OCI-LY1 (cell line): ENCODE measurements at regions not wholly inside any gene's neighbourhood (a gene's known extent, or its start where the extent isn't known, plus 50 kb on each side); places are given as distances from the start of the nearest gene placed in this dataset.

ENCODE experiments used
- H2AFZ ChIP-seq: fragments of 200-600 bp; sonication (generic), shearing (Covaris generic); 2 replicates; pipeline ENCODE4 v1.6.0; 2014; ENCODE audit warnings: antibody characterized with exemption, mild to moderate bottlenecking, low read length
- H3F3A ChIP-seq: fragments of 200-600 bp; sonication (generic), shearing (Covaris generic); 2 replicates; pipeline ENCODE4 v1.6.0; 2014; ENCODE audit warnings: mild to moderate bottlenecking, antibody characterized with exemption, low read length, moderate library complexity; ENCODE audit not compliant: insufficient read depth
- H3K27ac ChIP-seq: fragments of 200-600 bp; sonication (generic); 2 replicates; pipeline ENCODE4 v1.5.1; 2014; ENCODE audit warnings: low read length, mixed run types, mild to moderate bottlenecking, low read depth; ENCODE audit not compliant: poor library complexity, severe bottlenecking
- H3K27me3 ChIP-seq: fragments of 200-600 bp; sonication (generic); 2 replicates; pipeline ENCODE4 v1.6.0; 2014; ENCODE audit warnings: antibody characterized with exemption, mild to moderate bottlenecking, low read length, moderate library complexity; ENCODE audit not compliant: insufficient read depth
- H3K36me3 ChIP-seq: fragments of 200-600 bp; sonication (generic); 2 replicates; pipeline ENCODE4 v1.6.1; 2014; ENCODE audit warnings: mild to moderate bottlenecking, antibody characterized with exemption, low read length, moderate library complexity, mixed read lengths; ENCODE audit not compliant: insufficient read depth
- H3K4me1 ChIP-seq: fragments of 200-600 bp; sonication (generic); 2 replicates; pipeline ENCODE4 v1.5.1; 2014; ENCODE audit warnings: mild to moderate bottlenecking, low read length, moderate library complexity; ENCODE audit not compliant: insufficient read depth, severe bottlenecking
- H3K4me2 ChIP-seq: fragments of 200-600 bp; sonication (generic), shearing (Covaris generic); 2 replicates; pipeline ENCODE4 v1.6.1; 2014; ENCODE audit warnings: low read length
- H3K4me3 ChIP-seq: fragments of 200-600 bp; sonication (generic); 2 replicates; pipeline ENCODE4 v1.5.1; 2014; ENCODE audit warnings: low read length, low read depth, mild to moderate bottlenecking, mixed read lengths; ENCODE audit not compliant: poor library complexity, severe bottlenecking
- H3K79me2 ChIP-seq: fragments of 200-600 bp; shearing (Covaris generic); 2 replicates; pipeline ENCODE4 v1.6.1; 2016; ENCODE audit warnings: mixed run types, low read length, mixed read lengths; ENCODE audit not compliant: insufficient read depth
- H3K9ac ChIP-seq: fragments of 200-600 bp; sonication (generic), shearing (Covaris generic); 2 replicates; pipeline ENCODE4 v1.6.1; 2014; ENCODE audit warnings: mild to moderate bottlenecking, low read length, mixed read lengths
- H3K9me2 ChIP-seq: fragments of 200-600 bp; sonication (generic), shearing (Covaris generic); 2 replicates; pipeline ENCODE4 v1.6.1; 2014; ENCODE audit warnings: low read depth, mild to moderate bottlenecking, low read length, mixed read lengths
- H3K9me3 ChIP-seq: fragments of 200-600 bp; shearing (Covaris generic); 2 replicates; pipeline ENCODE4 v1.6.1; 2014; ENCODE audit warnings: low read length, mixed read lengths
- H4K20me1 ChIP-seq: fragments of 200-600 bp; sonication (generic), shearing (Covaris generic); 2 replicates; pipeline ENCODE4 v1.6.0; 2016; ENCODE audit warnings: mild to moderate bottlenecking, low read length; ENCODE audit not compliant: insufficient read depth
- CTCF ChIP-seq: fragments of 200-600 bp; sonication (generic), shearing (Covaris generic); IDR thresholded peaks from 2 replicates; pipeline ENCODE4 v1.5.1; 2017; ENCODE audit warnings: mild to moderate bottlenecking, antibody characterized with exemption, low read length, moderate library complexity, mixed read lengths
- EZH2 ChIP-seq: fragments of 200-600 bp; sonication (generic), shearing (Covaris generic); IDR thresholded peaks from 2 replicates; pipeline ENCODE4 v1.8.0; 2017; ENCODE audit warnings: borderline replicate concordance, mixed run types, mild to moderate bottlenecking, antibody characterized with exemption, low read length, moderate library complexity, mixed read lengths

- Histone ChIP-seq H3K79me2 (no peaks in the 10 kb centered on the region), H2AFZ (no peak overlapping the region), H3K4me1 (no peaks in the 10 kb centered on the region), H3K27ac (no peak overlapping the region), H3K9me2 (no peaks in the 10 kb centered on the region), H3K9ac (no peak overlapping the region), H3K4me2 (no peak overlapping the region), H3K27me3 (no peaks in the 10 kb centered on the region; the same call in 1 of the 2 replicates), H4K20me1 (no peaks in the 10 kb centered on the region), H3K9me3 (no peaks in the 10 kb centered on the region), H3K36me3 (no peaks in the 10 kb centered on the region), H3F3A (no peaks in the 10 kb centered on the region), H3K4me3 (no peak overlapping the region)
- no peak for TF ChIP-seq CTCF
- no peak for TF ChIP-seq EZH2
These were observed 75.9 kb downstream of the ZIC5 start for GRCh38 chr13:99895444-99896368.

GRCh38 chr13:99894840-99895443 is 76.6 kb downstream of the ZIC5 start:
- no peaks in the 10 kb centered on the region for H3K36me3 ChIP-seq
- H3K9me3 ChIP-seq: no peaks in the 10 kb centered on the region
- H3F3A ChIP-seq: no peaks in the 10 kb centered on the region
- H3K9me2 ChIP-seq: no peaks in the 10 kb centered on the region
- TF ChIP-seq CTCF (no peak), EZH2 (no peak)
- no peak overlapping the region for H3K27ac ChIP-seq
- no peaks in the 10 kb centered on the region for H3K79me2 ChIP-seq
- no peak overlapping the region for H3K4me2 ChIP-seq
- H4K20me1 ChIP-seq: no peaks in the 10 kb centered on the region
- no peaks in the 10 kb centered on the region for H3K4me1 ChIP-seq
- no peaks in the 10 kb centered on the region; the same call in 1 of the 2 replicates for H3K27me3 ChIP-seq
- no peak overlapping the region for H3K4me3 ChIP-seq
- H2AFZ ChIP-seq: no peak overlapping the region
- H3K9ac ChIP-seq: no peak overlapping the region

GRCh38 chr13:99894105-99894839 is 77.3 kb downstream of the ZIC5 start:
- H3K36me3 ChIP-seq: no peaks in the 10 kb centered on the region
- H3K4me2 ChIP-seq: no peak overlapping the region
- no peaks in the 10 kb centered on the region; the same call in 1 of the 2 replicates for H3K27me3 ChIP-seq

More at GRCh38 chr13:99894105-99894839, 77.3 kb downstream of the ZIC5 start:
- TF ChIP-seq CTCF: no peak
- no peak for TF ChIP-seq EZH2
- Histone ChIP-seq H2AFZ (no peak overlapping the region), H3K9me3 (no peaks in the 10 kb centered on the region), H3F3A (no peaks in the 10 kb centered on the region), H3K4me3 (no peak overlapping the region), H3K4me1 (no peaks in the 10 kb centered on the region), H3K9ac (no peak overlapping the region), H4K20me1 (no peaks in the 10 kb centered on the region), H3K27ac (no peak overlapping the region), H3K79me2 (no peaks in the 10 kb centered on the region), H3K9me2 (no peaks in the 10 kb centered on the region)
